ENCODE measurements at regions not wholly inside any gene's neighbourhood (a gene's known extent, or its start where the extent isn't known, plus 50 kb on each side); places are given as distances from the start of the nearest gene placed in this dataset.

GRCh38 chr4:41418444-41418843, 119.5 kb upstream of the LIMCH1 start (continued):
- no peak for TF ChIP-seq TSHZ2 (CRISPR knock-in tag; IDR thresholded peaks at IDR 0.05)
- no peak for TF ChIP-seq ZC3H10 (CRISPR knock-in tag; IDR thresholded peaks at IDR 0.05)
- no peak for TF ChIP-seq ARNTL (CRISPR knock-in tag; IDR thresholded peaks at IDR 0.05; ENCODE audit: borderline replicate concordance, low read depth)
- TF ChIP-seq ZNF8 (CRISPR knock-in tag; IDR thresholded peaks at IDR 0.05): no peak
- no peak for TF ChIP-seq CSRNP3 (CRISPR knock-in tag; IDR thresholded peaks at IDR 0.05)
- TF ChIP-seq ZNF70 (CRISPR knock-in tag; IDR thresholded peaks at IDR 0.05): no peak

- TF ChIP-seq ZFP30 (CRISPR knock-in tag; IDR thresholded peaks at IDR 0.05) (no peak), PPARA (CRISPR knock-in tag; IDR thresholded peaks at IDR 0.05; ENCODE audit: borderline replicate concordance) (no peak), ISL1 (CRISPR knock-in tag; IDR thresholded peaks at IDR 0.05) (no peak), POU6F1 (CRISPR knock-in tag; IDR thresholded peaks at IDR 0.05; ENCODE audit: borderline replicate concordance, low read depth) (no peak), ESRRG (CRISPR knock-in tag; IDR thresholded peaks at IDR 0.05) (no peak), PATZ1 (CRISPR knock-in tag; IDR thresholded peaks at IDR 0.05; ENCODE audit: borderline replicate concordance) (no peak), ARNTL (CRISPR knock-in tag; IDR thresholded peaks at IDR 0.05; ENCODE audit: borderline replicate concordance, low read depth) (no peak), TCF4 (CRISPR knock-in tag; IDR thresholded peaks at IDR 0.05; ENCODE audit: borderline replicate concordance) (no peak), ZNF565 (CRISPR knock-in tag; conservative IDR thresholded peaks at IDR 0.05; ENCODE audit: low read depth) (no peak), CREB5 (CRISPR knock-in tag; IDR thresholded peaks at IDR 0.05; ENCODE audit: low read depth) (no peak), OSR1 (CRISPR knock-in tag; IDR thresholded peaks at IDR 0.05) (no peak), CSRNP3 (CRISPR knock-in tag; IDR thresholded peaks at IDR 0.05) (no peak), TOX (CRISPR knock-in tag; IDR thresholded peaks at IDR 0.05; ENCODE audit: borderline replicate concordance) (no peak), ZFP3 (CRISPR knock-in tag; IDR thresholded peaks at IDR 0.05) (no peak), TSHZ2 (CRISPR knock-in tag; IDR thresholded peaks at IDR 0.05) (no peak), CSDC2 (CRISPR knock-in tag; IDR thresholded peaks at IDR 0.05) (no peak), ZNF8 (CRISPR knock-in tag; IDR thresholded peaks at IDR 0.05) (no peak), RARB (CRISPR knock-in tag; IDR thresholded peaks at IDR 0.05) (no peak)
- ATAC-seq: no peak
Measured at GRCh38 chr4:41420541-41420940, 117.4 kb upstream of the LIMCH1 start.
